H1 (cell line): ENCODE measurements at regions not wholly inside any gene's neighbourhood (a gene's known extent, or its start where the extent isn't known, plus 50 kb on each side); places are given as distances from the start of the nearest gene placed in this dataset.

ENCODE experiments used
- CTCF ChIA-PET: fragments of 300-600 bp; sonication (Branson Sonifier 250); formaldehyde crosslinking; loops from one replicate; lab custom pipeline; 2021; ENCODE audit not compliant: partially characterized antibody; lab: Charles Lee
- POLR2A ChIA-PET: fragments of 300-600 bp; sonication (Branson Sonifier 250); formaldehyde crosslinking; loops from one replicate; lab custom pipeline; 2021; ENCODE audit warnings: inconsistent platforms; ENCODE audit not compliant: partially characterized antibody; lab: Charles Lee
- DNase-seq, 2 experiments: peaks; one replicate each; pipeline versions ENCODE4 v3.0.0 to v3.0.0-alpha.2; 2010 to 2022; ENCODE audit warnings: low spot score in 2 of 2, low read depth in 1 of 2, mixed read lengths in 1 of 2
- FAIRE-seq: peaks from 2 replicates; lab custom pipeline; 2011; peaks lifted over from hg19 to GRCh38; lab: Jason Lieb, UNC
- H2AFZ ChIP-seq: 2 replicates; pipeline ENCODE4 v1.8.1; 2012; ENCODE audit warnings: low read length, inconsistent platforms
- H2AK5ac ChIP-seq: 2 replicates; pipeline ENCODE4 v1.6.1; 2013; ENCODE audit warnings: low read depth, low read length
- H2BK120ac ChIP-seq: replicated peaks from 2 replicates; pipeline ENCODE3; 2013; ENCODE audit warnings: low read depth, low read length, inconsistent platforms
- H2BK12ac ChIP-seq: 2 replicates; pipeline ENCODE4 v1.6.1; 2013; ENCODE audit warnings: low read depth, low read length
- H2BK15ac ChIP-seq: 2 replicates; pipeline ENCODE4 v1.6.1; 2013; ENCODE audit warnings: low read length
- H2BK20ac ChIP-seq: 2 replicates; pipeline ENCODE4 v1.6.1; 2013; ENCODE audit warnings: low read length
- H2BK5ac ChIP-seq: 2 replicates; pipeline ENCODE4 v1.6.1; 2013; ENCODE audit warnings: low read depth, low read length
- H3K14ac ChIP-seq: 2 replicates; pipeline ENCODE4 v1.6.1; 2013; ENCODE audit warnings: inconsistent platforms; ENCODE audit not compliant: insufficient read length
- H3K18ac ChIP-seq: 2 replicates; pipeline ENCODE4 v1.6.1; 2013; ENCODE audit warnings: low read length; ENCODE audit errors: extremely low read depth
- H3K23ac ChIP-seq: 2 replicates; pipeline ENCODE4 v1.6.1; 2013; ENCODE audit warnings: inconsistent platforms; ENCODE audit not compliant: insufficient read length
- H3K23me2 ChIP-seq: 2 replicates; pipeline ENCODE4 v1.6.1; 2013; ENCODE audit warnings: low read depth, low read length
- H3K27ac ChIP-seq: 2 replicates; pipeline ENCODE4 v1.6.1; 2011; ENCODE audit warnings: low read depth, low read length, inconsistent platforms
- H3K27me3 ChIP-seq, 4 experiments: replicated peaks in 1 of 4; 1 replicate in 1 of 4; 2 replicates in 3 of 4; pipeline versions ENCODE4 v1.6.1 to v1.8.1; 2011 to 2013; ENCODE audit warnings: low read length in 3 of 4, mild to moderate bottlenecking in 3 of 4, inconsistent platforms in 2 of 4, mixed read lengths in 2 of 4, moderate library complexity in 1 of 4; ENCODE audit not compliant: control insufficient read depth in 3 of 4, insufficient read depth in 3 of 4; ENCODE audit errors: extremely low read depth in 1 of 4
- H3K36me3 ChIP-seq, 4 experiments: 2 replicates each; pipeline versions ENCODE4 v1.6.1 to v1.8.1; 2011 to 2013; ENCODE audit warnings: mild to moderate bottlenecking in 4 of 4, low read length in 3 of 4, moderate library complexity in 2 of 4, control low read depth in 1 of 4, inconsistent platforms in 1 of 4; ENCODE audit not compliant: insufficient read depth in 4 of 4, control insufficient read depth in 2 of 4
- H3K4ac ChIP-seq: replicated peaks from 2 replicates; pipeline ENCODE3; 2013; ENCODE audit warnings: low read length, low read depth, mixed read lengths, inconsistent platforms; ENCODE audit not compliant: insufficient read length
- H3K4me1 ChIP-seq, 4 experiments: replicated peaks in 1 of 4; 1 replicate in 1 of 4; 2 replicates in 3 of 4; pipeline versions ENCODE4 v1.6.1 to v1.8.1; 2011 to 2013; ENCODE audit warnings: low read length in 3 of 4, inconsistent platforms in 2 of 4, mixed read lengths in 1 of 4; ENCODE audit not compliant: insufficient read depth in 4 of 4, control insufficient read depth in 3 of 4
- H3K4me2 ChIP-seq, 2 experiments: 2 replicates each; pipeline versions ENCODE4 v1.6.1 to v1.8.1; 2011 to 2013; ENCODE audit warnings: low read depth in 2 of 2, low read length in 2 of 2, control low read depth in 1 of 2, inconsistent platforms in 1 of 2, mild to moderate bottlenecking in 1 of 2; ENCODE audit not compliant: insufficient read depth in 1 of 2
- H3K4me3 ChIP-seq, 4 experiments: fragments of 200-600, 300-600 bp in 1 of 4; sonication (generic), shearing (Covaris generic), sonication (Bioruptor Twin) in 1 of 4; 2 replicates each; pipeline versions ENCODE4 v1.5.1 to v1.8.1; 2011 to 2016; ENCODE audit warnings: low read length in 4 of 4, low read depth in 3 of 4, control low read depth in 2 of 4, inconsistent platforms in 2 of 4, mild to moderate bottlenecking in 2 of 4, mixed read lengths in 1 of 4, moderate library complexity in 1 of 4; ENCODE audit not compliant: insufficient read depth in 2 of 4; ENCODE audit errors: extremely low read depth in 1 of 4
- H3K56ac ChIP-seq: replicated peaks from 2 replicates; pipeline ENCODE3; 2013; ENCODE audit warnings: low read depth, mild to moderate bottlenecking, mixed read lengths, low read length, inconsistent platforms; ENCODE audit not compliant: insufficient read length
- H3K79me1 ChIP-seq: 2 replicates; pipeline ENCODE4 v1.6.1; 2013; ENCODE audit warnings: low read depth, low read length, control low read depth
- H3K79me2 ChIP-seq, 2 experiments: 2 replicates each; pipeline versions ENCODE4 v1.6.1 to v1.8.1; 2012 to 2013; ENCODE audit warnings: low read length in 2 of 2, mild to moderate bottlenecking in 2 of 2, inconsistent platforms in 1 of 2; ENCODE audit not compliant: insufficient read depth in 2 of 2, control insufficient read depth in 1 of 2
- H3K9ac ChIP-seq, 4 experiments: replicated peaks in 1 of 4; 1 replicate in 1 of 4; 2 replicates in 3 of 4; pipeline versions ENCODE4 v1.6.1 to v1.8.1; 2011 to 2013; ENCODE audit warnings: low read depth in 3 of 4, low read length in 3 of 4, control low read depth in 2 of 4, mild to moderate bottlenecking in 2 of 4, moderate library complexity in 2 of 4, inconsistent platforms in 1 of 4; ENCODE audit errors: extremely low read depth in 1 of 4
- H3K9me3 ChIP-seq, 2 experiments: 2 replicates each; pipeline versions ENCODE4 v1.6.1 to v1.8.1; 2012 to 2013; ENCODE audit warnings: mild to moderate bottlenecking in 2 of 2, moderate library complexity in 2 of 2, control low read depth in 1 of 2, inconsistent platforms in 1 of 2, low read depth in 1 of 2, low read length in 1 of 2, mixed read lengths in 1 of 2; ENCODE audit not compliant: insufficient read depth in 2 of 2
- H4K20me1 ChIP-seq, 2 experiments: replicated peaks in 1 of 2; 2 replicates each; pipeline versions ENCODE3 to v1.8.1; 2011 to 2013; ENCODE audit warnings: inconsistent platforms in 2 of 2, low read length in 2 of 2, mild to moderate bottlenecking in 1 of 2; ENCODE audit not compliant: insufficient read depth in 2 of 2, control insufficient read depth in 1 of 2
- H4K5ac ChIP-seq: 2 replicates; pipeline ENCODE4 v1.6.1; 2013; ENCODE audit warnings: low read length, low read depth, mixed read lengths, inconsistent platforms; ENCODE audit not compliant: insufficient read length
- H4K8ac ChIP-seq: 2 replicates; pipeline ENCODE4 v1.8.0; 2013; ENCODE audit warnings: mild to moderate bottlenecking, moderate library complexity, low read length, inconsistent platforms; ENCODE audit not compliant: insufficient read depth; ENCODE audit errors: extremely low read depth
- H4K91ac ChIP-seq: replicated peaks from 2 replicates; pipeline ENCODE3; 2013; ENCODE audit warnings: low read length, mixed read lengths, inconsistent platforms; ENCODE audit not compliant: insufficient read length
- CTCF ChIP-seq, 3 experiments: IDR thresholded peaks; 1 replicate in 2 of 3; 2 replicates in 1 of 3; pipeline versions ENCODE4 v1.5.1 to v1.6.1; 2011; ENCODE audit warnings: low read length in 3 of 3, mild to moderate bottlenecking in 3 of 3, inconsistent platforms in 2 of 3, low read depth in 1 of 3, moderate library complexity in 1 of 3; ENCODE audit not compliant: insufficient read depth in 1 of 3; ENCODE audit errors: control extremely low read depth in 1 of 3
- POLR2AphosphoS5 ChIP-seq: IDR thresholded peaks from 2 replicates; pipeline ENCODE4 v1.6.1; 2011; ENCODE audit warnings: low read depth, low read length
- YY1 ChIP-seq: IDR thresholded peaks from 2 replicates; pipeline ENCODE4 v1.6.1; 2011; ENCODE audit warnings: low read depth, mild to moderate bottlenecking, low read length
- WGBS, 2 experiments: shearing (Covaris generic) in 1 of 2; methylation state at CpG; one replicate each; pipeline versions ENCODE4 v1.1.6 to v1.1.7; 2013 to 2015; ENCODE audit warnings: low lambda C conversion rate in 2 of 2, mixed read lengths in 2 of 2, inconsistent platforms in 1 of 2, low coverage in 1 of 2, missing lambda C conversion rate in 1 of 2; ENCODE audit not compliant: insufficient replicate concordance in 2 of 2, insufficient coverage in 1 of 2, insufficient read length in 1 of 2; ENCODE audit errors: extremely low coverage in 1 of 2, missing lambda C conversion rate in 1 of 2; 5-methylcytosine and 5-hydroxymethylcytosine counted together

GRCh38 chrX:45849261-45849862, 648.7 kb upstream of the DIPK2B start:
- no peak overlapping the region for H3K9ac ChIP-seq

More at GRCh38 chrX:45849261-45849862, 648.7 kb upstream of the DIPK2B start:
- FAIRE-seq (no peak), DNase-seq (no peak)
- Histone ChIP-seq H4K20me1 (peaks cover 2% of the 10 kb centered on the region in 2 experiments), H2BK5ac (no peak overlapping the region), H3K9me3 (no peaks in the 10 kb centered on the region), H2AK5ac (no peak overlapping the region), H2BK20ac (no peak overlapping the region), H3K27me3 (no peaks in the 10 kb centered on the region), H2BK15ac (no peak overlapping the region), H4K5ac (no peak overlapping the region), H2BK120ac (no peak overlapping the region), H3K27ac (no peak overlapping the region), H3K79me2 (peaks cover 15 to 65% of the 10 kb centered on the region in 2 experiments), H3K4ac (no peak overlapping the region), H3K14ac (no peak overlapping the region), H3K4me1 (peaks cover 0 to 9% (median 1%) of the 10 kb centered on the region in 4 experiments; a peak in 3 of 7 replicates), H3K4me2 (peak overlapping the region; percentile 64 to 75), H3K18ac (no peak overlapping the region), H3K36me3 (peaks cover 11 to 49% (median 25%) of the 10 kb centered on the region in 4 experiments), H4K91ac (no peak overlapping the region), H3K56ac (no peak overlapping the region), H3K79me1 (no peaks in the 10 kb centered on the region), H2BK12ac (no peak overlapping the region), H3K4me3 (peak overlapping the region; percentile 85 to 99 (median 96)), H2AFZ (no peak overlapping the region), H3K23ac (no peak overlapping the region), H3K23me2 (0 out of 2 replicates have a peak, but pooled peaks cover 2% of the 10 kb centered on the region), H4K8ac (no peak overlapping the region)
- ChIA-PET POLR2A (interaction anchor here (0.7 to 1.8 kb wide), 5 partner anchors 9 to 60 kb away, joined by 3 to 6 read pairs (median 3); no protein-coding TSS in a partner anchor), CTCF (interaction anchor here (1.5 kb wide), 1 partner anchor 12 kb away, joined by 5 read pairs; no protein-coding TSS in a partner anchor)
- WGBS, 2 experiments = 5% methylated on average over 7 of the region's 9 CpGs; no CpG with 5 or more reads in 1 of the 2 experiments
- no peak for TF ChIP-seq YY1
- TF ChIP-seq CTCF (IDR thresholded peaks at IDR 0.05; ENCODE audit: control extremely low read depth in 1 of 3, insufficient read depth in 1 of 3, low read depth in 1 of 3, low read length in 3 of 3) = peak in 1 of 3 experiments; percentile 11; a peak in 1 of 4 replicates
- TF ChIP-seq POLR2AphosphoS5 = no peak
